H1 (cell line): ENCODE measurements at regions not wholly inside any gene's neighbourhood (a gene's known extent, or its start where the extent isn't known, plus 50 kb on each side); places are given as distances from the start of the nearest gene placed in this dataset.

ENCODE experiments used
- CTCF ChIA-PET: fragments of 300-600 bp; sonication (Branson Sonifier 250); formaldehyde crosslinking; loops from one replicate; lab custom pipeline; 2021; ENCODE audit not compliant: partially characterized antibody; lab: Charles Lee
- POLR2A ChIA-PET: fragments of 300-600 bp; sonication (Branson Sonifier 250); formaldehyde crosslinking; loops from one replicate; lab custom pipeline; 2021; ENCODE audit warnings: inconsistent platforms; ENCODE audit not compliant: partially characterized antibody; lab: Charles Lee
- DNase-seq, 2 experiments: peaks; one replicate each; pipeline versions ENCODE4 v3.0.0 to v3.0.0-alpha.2; 2010 to 2022; ENCODE audit warnings: low spot score in 2 of 2, low read depth in 1 of 2, mixed read lengths in 1 of 2
- FAIRE-seq: peaks from 2 replicates; lab custom pipeline; 2011; peaks lifted over from hg19 to GRCh38; lab: Jason Lieb, UNC
- H2AFZ ChIP-seq: 2 replicates; pipeline ENCODE4 v1.8.1; 2012; ENCODE audit warnings: low read length, inconsistent platforms
- H2AK5ac ChIP-seq: 2 replicates; pipeline ENCODE4 v1.6.1; 2013; ENCODE audit warnings: low read depth, low read length
- H2BK120ac ChIP-seq: replicated peaks from 2 replicates; pipeline ENCODE3; 2013; ENCODE audit warnings: low read depth, low read length, inconsistent platforms
- H2BK12ac ChIP-seq: 2 replicates; pipeline ENCODE4 v1.6.1; 2013; ENCODE audit warnings: low read depth, low read length
- H2BK15ac ChIP-seq: 2 replicates; pipeline ENCODE4 v1.6.1; 2013; ENCODE audit warnings: low read length
- H2BK20ac ChIP-seq: 2 replicates; pipeline ENCODE4 v1.6.1; 2013; ENCODE audit warnings: low read length
- H2BK5ac ChIP-seq: 2 replicates; pipeline ENCODE4 v1.6.1; 2013; ENCODE audit warnings: low read depth, low read length
- H3K14ac ChIP-seq: 2 replicates; pipeline ENCODE4 v1.6.1; 2013; ENCODE audit warnings: inconsistent platforms; ENCODE audit not compliant: insufficient read length
- H3K18ac ChIP-seq: 2 replicates; pipeline ENCODE4 v1.6.1; 2013; ENCODE audit warnings: low read length; ENCODE audit errors: extremely low read depth
- H3K23ac ChIP-seq: 2 replicates; pipeline ENCODE4 v1.6.1; 2013; ENCODE audit warnings: inconsistent platforms; ENCODE audit not compliant: insufficient read length
- H3K23me2 ChIP-seq: 2 replicates; pipeline ENCODE4 v1.6.1; 2013; ENCODE audit warnings: low read depth, low read length
- H3K27ac ChIP-seq: 2 replicates; pipeline ENCODE4 v1.6.1; 2011; ENCODE audit warnings: low read depth, low read length, inconsistent platforms
- H3K27me3 ChIP-seq, 4 experiments: replicated peaks in 1 of 4; 1 replicate in 1 of 4; 2 replicates in 3 of 4; pipeline versions ENCODE4 v1.6.1 to v1.8.1; 2011 to 2013; ENCODE audit warnings: low read length in 3 of 4, mild to moderate bottlenecking in 3 of 4, inconsistent platforms in 2 of 4, mixed read lengths in 2 of 4, moderate library complexity in 1 of 4; ENCODE audit not compliant: control insufficient read depth in 3 of 4, insufficient read depth in 3 of 4; ENCODE audit errors: extremely low read depth in 1 of 4
- H3K36me3 ChIP-seq, 4 experiments: 2 replicates each; pipeline versions ENCODE4 v1.6.1 to v1.8.1; 2011 to 2013; ENCODE audit warnings: mild to moderate bottlenecking in 4 of 4, low read length in 3 of 4, moderate library complexity in 2 of 4, control low read depth in 1 of 4, inconsistent platforms in 1 of 4; ENCODE audit not compliant: insufficient read depth in 4 of 4, control insufficient read depth in 2 of 4
- H3K4ac ChIP-seq: replicated peaks from 2 replicates; pipeline ENCODE3; 2013; ENCODE audit warnings: low read length, low read depth, mixed read lengths, inconsistent platforms; ENCODE audit not compliant: insufficient read length
- H3K4me1 ChIP-seq, 4 experiments: replicated peaks in 1 of 4; 1 replicate in 1 of 4; 2 replicates in 3 of 4; pipeline versions ENCODE4 v1.6.1 to v1.8.1; 2011 to 2013; ENCODE audit warnings: low read length in 3 of 4, inconsistent platforms in 2 of 4, mixed read lengths in 1 of 4; ENCODE audit not compliant: insufficient read depth in 4 of 4, control insufficient read depth in 3 of 4
- H3K4me2 ChIP-seq, 2 experiments: 2 replicates each; pipeline versions ENCODE4 v1.6.1 to v1.8.1; 2011 to 2013; ENCODE audit warnings: low read depth in 2 of 2, low read length in 2 of 2, control low read depth in 1 of 2, inconsistent platforms in 1 of 2, mild to moderate bottlenecking in 1 of 2; ENCODE audit not compliant: insufficient read depth in 1 of 2
- H3K4me3 ChIP-seq, 4 experiments: fragments of 200-600, 300-600 bp in 1 of 4; sonication (generic), shearing (Covaris generic), sonication (Bioruptor Twin) in 1 of 4; 2 replicates each; pipeline versions ENCODE4 v1.5.1 to v1.8.1; 2011 to 2016; ENCODE audit warnings: low read length in 4 of 4, low read depth in 3 of 4, control low read depth in 2 of 4, inconsistent platforms in 2 of 4, mild to moderate bottlenecking in 2 of 4, mixed read lengths in 1 of 4, moderate library complexity in 1 of 4; ENCODE audit not compliant: insufficient read depth in 2 of 4; ENCODE audit errors: extremely low read depth in 1 of 4
- H3K56ac ChIP-seq: replicated peaks from 2 replicates; pipeline ENCODE3; 2013; ENCODE audit warnings: low read depth, mild to moderate bottlenecking, mixed read lengths, low read length, inconsistent platforms; ENCODE audit not compliant: insufficient read length
- H3K79me1 ChIP-seq: 2 replicates; pipeline ENCODE4 v1.6.1; 2013; ENCODE audit warnings: low read depth, low read length, control low read depth
- H3K79me2 ChIP-seq, 2 experiments: 2 replicates each; pipeline versions ENCODE4 v1.6.1 to v1.8.1; 2012 to 2013; ENCODE audit warnings: low read length in 2 of 2, mild to moderate bottlenecking in 2 of 2, inconsistent platforms in 1 of 2; ENCODE audit not compliant: insufficient read depth in 2 of 2, control insufficient read depth in 1 of 2
- H3K9ac ChIP-seq, 4 experiments: replicated peaks in 1 of 4; 1 replicate in 1 of 4; 2 replicates in 3 of 4; pipeline versions ENCODE4 v1.6.1 to v1.8.1; 2011 to 2013; ENCODE audit warnings: low read depth in 3 of 4, low read length in 3 of 4, control low read depth in 2 of 4, mild to moderate bottlenecking in 2 of 4, moderate library complexity in 2 of 4, inconsistent platforms in 1 of 4; ENCODE audit errors: extremely low read depth in 1 of 4
- H3K9me3 ChIP-seq, 2 experiments: 2 replicates each; pipeline versions ENCODE4 v1.6.1 to v1.8.1; 2012 to 2013; ENCODE audit warnings: mild to moderate bottlenecking in 2 of 2, moderate library complexity in 2 of 2, control low read depth in 1 of 2, inconsistent platforms in 1 of 2, low read depth in 1 of 2, low read length in 1 of 2, mixed read lengths in 1 of 2; ENCODE audit not compliant: insufficient read depth in 2 of 2
- H4K20me1 ChIP-seq, 2 experiments: replicated peaks in 1 of 2; 2 replicates each; pipeline versions ENCODE3 to v1.8.1; 2011 to 2013; ENCODE audit warnings: inconsistent platforms in 2 of 2, low read length in 2 of 2, mild to moderate bottlenecking in 1 of 2; ENCODE audit not compliant: insufficient read depth in 2 of 2, control insufficient read depth in 1 of 2
- H4K5ac ChIP-seq: 2 replicates; pipeline ENCODE4 v1.6.1; 2013; ENCODE audit warnings: low read length, low read depth, mixed read lengths, inconsistent platforms; ENCODE audit not compliant: insufficient read length
- H4K8ac ChIP-seq: 2 replicates; pipeline ENCODE4 v1.8.0; 2013; ENCODE audit warnings: mild to moderate bottlenecking, moderate library complexity, low read length, inconsistent platforms; ENCODE audit not compliant: insufficient read depth; ENCODE audit errors: extremely low read depth
- H4K91ac ChIP-seq: replicated peaks from 2 replicates; pipeline ENCODE3; 2013; ENCODE audit warnings: low read length, mixed read lengths, inconsistent platforms; ENCODE audit not compliant: insufficient read length
- ASH2L ChIP-seq: fragments of 200-600, 300-600 bp; sonication (generic); IDR thresholded peaks from one replicate; pipeline ENCODE4 v1.7.1; 2017; ENCODE audit warnings: low read length
- HDAC2 ChIP-seq, 2 experiments: fragments of 300-600 bp in 1 of 2; sonication (generic) in 1 of 2; IDR thresholded peaks; 2 replicates each; pipeline ENCODE4 v1.6.1; 2011 to 2012; ENCODE audit warnings: low read depth in 2 of 2, low read length in 2 of 2, mild to moderate bottlenecking in 2 of 2, moderate library complexity in 2 of 2, borderline replicate concordance in 1 of 2, inconsistent platforms in 1 of 2
- JUN ChIP-seq: IDR thresholded peaks from 2 replicates; pipeline ENCODE4 v1.6.1; 2011; ENCODE audit warnings: low read depth, mild to moderate bottlenecking, improper control_type of control experiment, low read length
- KDM1A ChIP-seq: fragments of 200-600, 300-600 bp; sonication (generic); IDR thresholded peaks from 2 replicates; pipeline ENCODE4 v1.7.1; 2016; ENCODE audit warnings: mild to moderate bottlenecking, low read length, borderline replicate concordance
- KDM4A ChIP-seq: IDR thresholded peaks from one replicate; pipeline ENCODE4 v1.7.1; 2012; ENCODE audit warnings: low read depth, mild to moderate bottlenecking, moderate library complexity, low read length, inconsistent platforms; ENCODE audit not compliant: severe bottlenecking
- NANOG ChIP-seq: IDR thresholded peaks from 2 replicates; pipeline ENCODE4 v1.6.1; 2011; ENCODE audit warnings: low read length, low read depth, mild to moderate bottlenecking, inconsistent platforms; ENCODE audit not compliant: insufficient read depth, poor library complexity, severe bottlenecking
- SAP30 ChIP-seq: fragments of 300-600 bp; sonication (generic); IDR thresholded peaks from 2 replicates; pipeline ENCODE4 v1.7.1; 2012; ENCODE audit warnings: low read length, moderate library complexity, mild to moderate bottlenecking, inconsistent platforms; ENCODE audit not compliant: insufficient read depth, insufficient replicate concordance
- SIRT6 ChIP-seq: IDR thresholded peaks from one replicate; pipeline ENCODE4 v1.7.1; 2012; ENCODE audit warnings: low read length, inconsistent platforms
- SRF ChIP-seq: IDR thresholded peaks from 2 replicates; pipeline ENCODE4 v1.6.1; 2011; ENCODE audit warnings: mild to moderate bottlenecking, low read depth, low read length, moderate library complexity
- TAF1 ChIP-seq: IDR thresholded peaks from 2 replicates; pipeline ENCODE4 v1.6.1; 2011; ENCODE audit warnings: mild to moderate bottlenecking, low read depth, low read length
- TEAD4 ChIP-seq: IDR thresholded peaks from 2 replicates; pipeline ENCODE4 v1.6.1; 2012; ENCODE audit warnings: low read depth, low read length, inconsistent platforms, mixed read lengths
- WGBS, 2 experiments: shearing (Covaris generic) in 1 of 2; methylation state at CpG; one replicate each; pipeline versions ENCODE4 v1.1.6 to v1.1.7; 2013 to 2015; ENCODE audit warnings: low lambda C conversion rate in 2 of 2, mixed read lengths in 2 of 2, inconsistent platforms in 1 of 2, low coverage in 1 of 2, missing lambda C conversion rate in 1 of 2; ENCODE audit not compliant: insufficient replicate concordance in 2 of 2, insufficient coverage in 1 of 2, insufficient read length in 1 of 2; ENCODE audit errors: extremely low coverage in 1 of 2, missing lambda C conversion rate in 1 of 2; 5-methylcytosine and 5-hydroxymethylcytosine counted together
- TF ChIP-seq, protein P1 (sequence below): IDR thresholded peaks from 2 replicates; pipeline ENCODE4 v1.6.1; 2012; ENCODE audit warnings: inconsistent platforms

DNA sequence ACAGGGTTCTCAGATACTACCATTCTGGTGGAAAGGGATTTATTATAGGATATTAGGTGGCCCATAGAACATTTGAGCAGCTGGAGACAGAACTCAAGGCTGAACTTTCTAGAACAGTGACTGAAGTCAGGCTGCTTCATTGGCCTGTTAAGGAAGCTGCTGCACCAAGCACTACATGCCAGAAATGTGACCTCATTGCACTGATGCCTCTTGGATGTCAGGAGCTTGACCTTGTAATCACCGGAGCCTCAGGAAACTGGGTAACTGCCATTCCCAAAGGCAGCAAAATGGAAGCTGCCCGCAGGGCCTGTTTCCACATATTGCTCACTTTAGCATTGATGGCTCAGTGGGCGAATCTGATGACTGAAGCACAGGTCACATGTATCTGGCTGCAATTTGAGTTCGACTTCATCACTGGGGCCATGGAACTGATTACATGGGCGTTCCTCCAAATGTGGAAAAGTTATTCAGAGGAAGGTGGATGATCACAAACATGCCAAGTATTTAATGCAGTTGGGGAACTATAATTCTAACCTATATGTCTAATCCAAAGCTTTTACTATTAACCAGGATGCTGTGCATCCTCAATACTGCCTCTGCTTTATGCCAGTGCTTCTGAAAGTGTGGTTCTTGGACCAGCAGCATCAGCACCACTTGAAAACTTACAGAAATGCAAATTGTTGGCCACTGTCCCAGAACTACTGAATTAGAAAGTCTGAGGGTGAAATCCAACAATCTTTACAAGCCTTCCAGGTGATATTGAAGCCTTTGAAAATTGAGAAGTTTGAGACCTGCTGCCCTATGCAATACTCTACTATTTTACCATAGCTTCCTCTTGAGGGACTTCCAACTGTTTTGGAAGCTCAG, 337.2 kb upstream of the NAV3 start:
- Histone ChIP-seq H2BK5ac (no peak overlapping the region), H3K79me1 (no peaks in the 10 kb centered on the region), H3K27me3 (no peaks in the 10 kb centered on the region), H3K14ac (no peak overlapping the region), H3K4me2 (no peak overlapping the region), H2BK12ac (no peak overlapping the region), H3K23ac (no peak overlapping the region), H4K8ac (no peak overlapping the region), H2BK15ac (no peak overlapping the region), H2BK20ac (no peak overlapping the region), H3K56ac (no peak overlapping the region), H3K9me3 (peaks cover 4 to 8% of the 10 kb centered on the region in 2 experiments; a peak in 2 of 4 replicates), H3K36me3 (no peaks in the 10 kb centered on the region), H4K5ac (no peak overlapping the region), H4K91ac (no peak overlapping the region), H2AFZ (no peak overlapping the region), H3K27ac (no peak overlapping the region), H4K20me1 (no peaks in the 10 kb centered on the region), H3K4me3 (no peak overlapping the region), H3K4me1 (no peaks in the 10 kb centered on the region), H3K9ac (no peak overlapping the region), H3K79me2 (no peaks in the 10 kb centered on the region), H3K18ac (no peak overlapping the region), H2BK120ac (no peak overlapping the region), H2AK5ac (no peak overlapping the region), H3K4ac (no peak overlapping the region), H3K23me2 (no peaks in the 10 kb centered on the region)
- CTCF ChIA-PET: interaction anchor here (0.5 to 0.6 kb wide), 2 partner anchors 117 to 153 kb away, joined by 3 read pairs; no protein-coding TSS in a partner anchor
- POLR2A ChIA-PET: no interaction called here
- DNase-seq (no peak), FAIRE-seq (no peak)
- TF ChIP-seq JUN (no peak), KDM1A (no peak), SIRT6 (no peak), SRF (no peak), ASH2L (no peak), HDAC2 (IDR thresholded peaks at IDR 0.05; ENCODE audit: borderline replicate concordance in 1 of 2, low read depth in 2 of 2, low read length in 2 of 2) (no peak), TEAD4 (no peak), KDM4A (no peak), TAF1 (no peak), SAP30 (no peak), NANOG (no peak)
- TF ChIP-seq, protein P1, sequence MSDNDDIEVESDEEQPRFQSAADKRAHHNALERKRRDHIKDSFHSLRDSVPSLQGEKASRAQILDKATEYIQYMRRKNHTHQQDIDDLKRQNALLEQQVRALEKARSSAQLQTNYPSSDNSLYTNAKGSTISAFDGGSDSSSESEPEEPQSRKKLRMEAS: no peak
- 84% methylated on average over 5 of the region's 5 CpGs; no CpG with 5 or more reads in 1 of the 2 experiments for WGBS, 2 experiments
